NCI-H460 (cell line): ENCODE measurements at regions not wholly inside any gene's neighbourhood (a gene's known extent, or its start where the extent isn't known, plus 50 kb on each side); places are given as distances from the start of the nearest gene placed in this dataset.
"Not testable (repeated sequence)": the region's sequence is repeated elsewhere in the genome, so short reads cannot be mapped to it uniquely, and the experiment has no call there.

Experiments used
- DNase-seq: peaks from one replicate; pipeline ENCODE4 v3.0.0-alpha.2; 2016; ENCODE audit warnings: low read depth; ENCODE audit errors: extremely low read depth

GRCh38 chr10:21296575-21297355, 228.7 kb downstream of the SKIDA1 start:
- no peak for DNase-seq

DNA sequence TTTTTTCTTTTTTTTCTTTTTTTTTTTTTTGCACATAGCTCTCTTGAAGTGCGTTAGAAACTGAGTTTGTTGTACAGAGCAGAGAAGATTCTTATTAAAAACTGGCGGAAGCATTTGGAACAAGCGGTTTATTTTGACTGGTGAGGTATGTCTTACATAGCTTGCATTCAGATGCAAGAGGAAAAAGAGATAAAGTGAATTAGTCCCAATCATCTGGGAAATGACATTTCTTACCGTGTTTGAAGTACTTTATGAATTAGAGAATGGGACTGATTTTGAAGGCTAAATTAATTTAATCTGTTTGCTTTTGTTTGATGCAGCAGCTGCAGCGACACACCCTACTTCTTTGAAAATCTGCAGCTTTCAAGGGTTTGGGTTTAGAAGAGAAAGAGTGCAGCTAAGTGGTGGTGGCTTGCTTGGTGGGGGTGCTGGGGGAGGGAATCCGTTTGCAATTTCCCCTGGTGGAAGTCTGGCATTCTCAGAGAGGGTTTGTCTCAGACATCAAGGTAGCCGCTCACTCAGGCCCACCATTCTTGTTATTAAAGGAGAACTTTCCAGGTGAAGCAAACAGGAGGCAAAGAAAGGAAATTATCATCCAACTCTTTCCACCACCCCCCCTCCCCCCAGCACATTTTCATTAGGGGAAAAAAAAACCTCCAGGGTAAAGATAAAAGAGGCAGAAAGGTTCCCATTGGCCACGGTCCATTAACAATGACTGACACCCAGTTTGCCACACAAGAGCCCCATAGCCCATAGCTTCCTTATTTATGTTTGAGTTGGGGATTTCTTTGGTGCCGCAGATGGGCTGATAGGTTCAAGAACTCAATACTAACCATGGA, 231.7 kb downstream of the SKIDA1 start:
- no peak for DNase-seq

DNA sequence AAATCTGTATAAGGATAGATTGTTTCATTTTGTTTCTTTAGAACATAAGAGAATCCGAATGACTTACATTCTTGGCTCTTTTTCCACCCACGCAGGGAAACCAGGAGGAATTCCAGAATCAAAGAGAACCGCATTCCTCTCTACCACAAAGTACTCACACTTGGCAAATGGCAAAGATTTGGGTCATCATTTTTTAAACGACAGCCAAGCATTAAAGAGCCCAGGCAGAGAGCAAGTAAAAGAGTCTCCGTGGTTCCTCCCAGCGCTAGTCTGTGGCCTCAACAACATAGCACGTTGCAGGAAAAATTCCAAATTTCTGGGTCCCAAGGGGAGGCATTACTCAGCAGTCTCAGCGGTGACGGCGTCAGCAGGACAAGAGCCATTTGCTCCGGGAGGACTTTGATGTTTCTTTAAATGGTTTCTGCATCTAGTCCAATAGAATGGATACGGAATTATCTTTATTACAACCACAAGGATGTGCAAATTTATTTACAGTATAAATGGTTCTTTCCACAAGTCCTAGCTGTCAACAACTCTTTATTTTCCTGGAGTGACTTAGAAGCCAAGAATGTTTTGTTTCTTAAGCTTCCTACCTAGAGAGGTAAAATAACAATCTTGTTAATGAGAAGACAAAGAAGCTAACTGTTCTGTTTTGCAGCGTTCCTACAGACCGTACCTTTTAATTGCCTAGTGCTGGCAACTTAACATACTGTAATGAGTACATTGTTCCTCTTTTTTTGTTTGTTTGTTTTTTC, 232.5 kb downstream of the SKIDA1 start:
- DNase-seq, result peak; percentile 82

GRCh38 chr10:21290499-21291160, 234.9 kb downstream of the SKIDA1 start:
- no peak for DNase-seq

GRCh38 chr10:21289961-21290360, 235.5 kb downstream of the SKIDA1 start:
- no peak for DNase-seq

GRCh38 chr10:21289271-21289670, 236.2 kb downstream of the SKIDA1 start:
- no peak for DNase-seq

- no peak for DNase-seq
Observed at GRCh38 chr10:21285742-21286331, 239.6 kb downstream of the SKIDA1 start.

DNA sequence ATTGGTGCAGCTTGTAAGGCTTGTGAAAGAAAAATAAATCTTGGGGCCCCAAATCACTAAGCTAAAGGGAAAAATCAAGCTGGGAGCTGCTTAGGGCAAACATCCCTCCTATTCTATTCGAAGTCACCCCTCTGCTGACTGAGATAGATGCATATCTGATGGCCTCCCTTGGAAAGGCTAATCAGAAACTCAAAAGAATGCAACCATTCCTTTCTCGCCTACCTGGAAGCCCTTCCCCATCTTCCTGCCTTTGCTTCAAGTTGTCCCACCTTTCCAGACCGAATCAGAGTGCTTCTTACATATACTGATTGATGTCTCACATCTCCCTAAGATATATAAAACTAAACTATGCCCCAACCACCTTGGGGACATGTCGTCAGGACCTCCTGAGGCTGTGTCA, 240.3 kb downstream of the SKIDA1 start:
- no peak for DNase-seq

DNA sequence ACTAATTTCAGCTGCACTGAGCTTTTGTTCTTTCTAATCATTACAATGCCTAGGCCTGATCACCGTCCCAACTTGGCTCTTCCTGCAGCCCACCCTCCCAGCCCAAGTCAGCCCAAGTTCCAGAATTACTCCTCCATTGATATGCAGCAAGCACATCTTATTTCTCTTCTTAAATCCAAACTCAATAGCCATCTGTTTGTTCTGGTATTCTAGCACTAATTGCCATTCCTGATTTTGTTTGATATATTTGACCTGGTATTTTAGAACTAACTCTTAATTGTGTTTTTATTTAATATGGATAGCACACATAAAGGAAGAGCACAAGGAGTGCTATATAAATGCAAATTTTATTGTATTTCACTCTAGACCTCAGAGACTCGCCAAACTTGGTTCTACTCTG, 241.2 kb downstream of the SKIDA1 start:
- DNase-seq, result no peak

DNA sequence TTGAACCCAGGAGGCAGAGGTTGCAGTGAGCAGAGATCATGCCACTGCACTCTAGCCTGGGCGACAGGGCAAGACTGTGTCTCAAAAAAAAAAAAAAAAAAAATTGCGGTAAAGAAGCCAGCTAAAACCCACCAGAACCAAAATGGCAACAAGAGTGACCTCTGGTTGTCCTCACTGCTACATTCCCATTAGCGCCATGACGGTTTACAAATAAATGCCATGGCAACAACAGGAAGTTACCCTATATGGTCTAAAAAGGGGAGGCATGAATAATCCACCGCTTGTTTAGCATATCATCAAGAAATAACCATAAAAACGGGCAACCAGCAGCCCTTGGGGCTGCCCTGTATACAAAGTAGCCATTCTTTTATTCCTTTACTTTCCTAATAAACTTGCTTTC, 242.4 kb downstream of the SKIDA1 start:
- not testable (repeated sequence) for DNase-seq

DNA sequence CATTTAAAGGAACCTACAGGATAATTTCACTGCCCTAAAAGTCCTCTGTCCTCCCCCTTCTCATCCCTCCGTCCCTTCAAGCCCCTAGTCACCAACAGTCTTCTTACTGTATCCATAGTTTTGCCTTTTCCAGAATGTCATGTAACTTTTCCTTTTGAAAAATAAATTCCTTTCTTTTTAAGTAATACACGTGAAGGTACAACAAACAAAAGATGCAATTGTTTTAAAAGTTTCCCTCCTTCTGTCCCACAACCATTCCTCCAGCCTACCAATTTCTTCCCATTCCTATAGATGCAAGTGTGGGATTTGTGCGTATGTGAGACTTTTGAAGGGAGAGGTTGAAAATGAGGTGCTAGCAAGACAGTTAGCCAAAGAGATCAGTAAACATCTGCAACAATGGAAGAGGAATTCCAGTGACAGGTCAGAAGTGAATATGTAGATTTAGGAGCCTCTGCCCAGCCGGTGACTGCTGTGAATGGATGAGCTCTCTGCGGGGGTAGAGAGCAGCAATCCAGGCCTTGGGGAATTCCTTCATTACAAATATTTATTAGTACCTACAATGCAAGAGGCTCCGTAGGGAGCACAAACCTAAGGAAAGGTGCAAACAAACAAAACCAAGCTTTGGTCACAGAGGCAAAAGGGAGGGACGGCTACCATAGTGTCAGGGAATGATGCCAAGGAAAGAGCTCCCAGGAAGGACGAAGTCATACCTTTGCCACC, 243.6 kb downstream of the SKIDA1 start:
- DNase-seq, result no peak

DNA sequence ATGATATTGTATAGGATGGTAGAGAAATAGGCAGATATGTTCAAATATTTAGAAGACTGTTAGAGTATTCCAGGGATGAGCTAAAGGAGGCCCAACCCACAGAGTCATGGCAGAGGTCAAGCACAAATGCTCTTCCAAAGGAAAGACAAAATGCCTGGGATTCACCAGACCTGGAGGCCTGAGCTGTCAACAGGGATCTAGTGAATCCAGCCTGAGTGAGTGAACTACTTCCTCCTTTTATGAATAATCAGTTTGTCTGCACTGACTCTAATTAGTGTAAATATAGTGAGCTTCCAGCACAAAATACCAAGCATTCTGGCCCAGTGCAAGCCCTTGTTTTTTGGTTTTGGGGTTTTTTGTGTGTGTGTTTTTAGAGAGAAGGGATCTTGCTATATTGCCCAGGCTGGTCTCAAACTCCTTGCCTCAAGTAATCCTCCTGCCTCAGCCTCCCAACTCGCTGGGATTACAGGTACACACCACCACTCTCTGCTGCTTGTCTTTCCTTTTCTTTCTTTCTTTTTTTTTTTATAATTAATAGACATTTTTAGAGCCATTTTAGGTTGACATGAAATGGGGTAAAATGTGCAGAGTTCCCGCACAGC, 244.4 kb downstream of the SKIDA1 start:
- DNase-seq, result no peak

GRCh38 chr10:21280037-21280436, 245.4 kb downstream of the SKIDA1 start:
- DNase-seq, result no peak

GRCh38 chr10:21279217-21279575, 246.3 kb downstream of the SKIDA1 start:
- DNase-seq, result no peak

GRCh38 chr10:21278491-21279216, 246.8 kb downstream of the SKIDA1 start:
- peak; percentile 88 for DNase-seq

GRCh38 chr10:21273400-21273968, 252.0 kb downstream of the SKIDA1 start:
- DNase-seq, result no peak

DNA sequence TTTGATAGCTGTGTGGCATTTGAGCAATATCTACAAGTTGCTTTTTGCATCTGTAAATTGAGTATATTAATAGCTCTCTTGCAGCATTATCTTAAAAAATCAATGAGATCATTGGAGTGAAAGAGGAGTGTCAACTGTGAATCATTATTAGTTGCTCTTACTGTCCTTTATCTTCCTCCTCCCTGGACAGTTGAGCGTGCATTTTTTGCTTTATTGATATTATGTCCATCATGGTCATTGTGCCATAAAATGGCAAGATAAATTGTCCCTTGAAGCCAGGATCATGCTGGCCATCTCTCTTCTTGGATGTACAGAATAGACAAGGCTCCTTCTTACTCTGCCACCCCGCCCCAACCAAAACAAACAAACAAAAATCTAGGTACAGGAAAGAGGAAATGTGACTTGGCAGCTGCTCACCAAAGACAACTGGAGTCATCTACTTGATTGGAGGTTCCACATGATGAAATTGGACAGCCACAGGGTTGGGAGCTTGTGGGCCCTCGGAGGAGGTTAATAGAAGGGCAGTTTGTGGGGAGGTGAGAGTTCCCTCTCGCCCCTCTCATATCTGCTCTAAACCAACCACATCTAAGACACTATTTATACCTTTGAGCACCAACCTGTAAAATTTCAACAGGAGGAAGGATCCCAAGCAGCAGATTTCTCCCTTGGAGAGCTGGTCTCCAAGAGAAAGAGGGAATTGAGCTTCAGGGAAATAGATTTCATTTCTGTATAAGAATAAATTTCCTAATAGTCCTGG, 252.7 kb downstream of the SKIDA1 start:
- no peak for DNase-seq

DNA sequence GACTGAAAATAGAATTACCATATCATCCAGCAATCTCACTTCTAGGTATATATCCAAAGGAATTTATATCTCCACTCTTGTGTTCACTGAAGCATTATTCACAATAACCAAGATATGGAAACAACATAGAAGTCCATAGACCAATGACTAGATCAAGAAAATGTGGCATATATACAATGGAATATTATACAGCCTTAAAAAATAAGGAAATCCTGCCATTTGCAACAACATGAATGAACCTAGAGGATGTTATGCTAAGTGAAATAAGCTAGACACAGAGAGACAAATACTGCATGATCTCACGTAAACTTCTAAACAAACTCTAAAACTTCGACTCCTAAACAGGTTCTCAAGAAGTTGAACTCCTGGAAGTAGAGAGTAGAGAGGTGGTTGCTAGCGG, 254.5 kb downstream of the SKIDA1 start:
- no peak for DNase-seq
